ENCODE measurements at regions not wholly inside any gene's neighbourhood (a gene's known extent, or its start where the extent isn't known, plus 50 kb on each side); places are given as distances from the start of the nearest gene placed in this dataset.
A peak's percentile ranks its signal among the peaks of the same experiment; 100 is the strongest.

- intact Hi-C loops (cut with micrococcal nuclease), result no loop called here
- no peak for TF ChIP-seq CTCF (IDR thresholded peaks at IDR 0.05; ENCODE audit: unreplicated experiment)
- H3K27me3 Mint-ChIP-seq (ENCODE audit: insufficient read depth, unreplicated experiment), result no peaks in the 10 kb centered on the region
- no peaks in the 10 kb centered on the region for H3K36me3 Mint-ChIP-seq (ENCODE audit: insufficient read depth, unreplicated experiment)
- no peak overlapping the region for H3K27ac Mint-ChIP-seq (ENCODE audit: low read depth, unreplicated experiment)
- ChIA-PET CTCF (no interaction called here), POLR2A (no interaction called here)
- no peak overlapping the region for H3K4me3 Mint-ChIP-seq (ENCODE audit: unreplicated experiment)
- no TSS peak for BruUV-seq (replicated peaks)
- peak; percentile 14 for DNase-seq (ENCODE audit: unreplicated experiment)
- no peaks in the 10 kb centered on the region for H3K9me3 Mint-ChIP-seq (ENCODE audit: unreplicated experiment)
- peaks cover 14% of the 10 kb centered on the region for H3K4me1 Mint-ChIP-seq (ENCODE audit: insufficient read depth, unreplicated experiment)
Observed at GRCh38 chr15:95996494-95996893, 334.0 kb upstream of the NR2F2 start.

GRCh38 chr15:95998935-95999334 is 331.6 kb upstream of the NR2F2 start:
- ChIA-PET POLR2A (interaction anchor here (1.0 kb wide), 1 partner anchor 328 kb away, joined by 3 read pairs; no protein-coding TSS in a partner anchor), CTCF (interaction anchor here (0.6 to 0.7 kb wide), 2 partner anchors 213 to 328 kb away, joined by 3 to 5 read pairs; no protein-coding TSS in a partner anchor)
- no peaks in the 10 kb centered on the region for H3K27me3 Mint-ChIP-seq (ENCODE audit: insufficient read depth, unreplicated experiment)
- no peak overlapping the region for H3K4me3 Mint-ChIP-seq (ENCODE audit: unreplicated experiment)
- TF ChIP-seq CTCF (IDR thresholded peaks at IDR 0.05; ENCODE audit: unreplicated experiment), result no peak
- H3K36me3 Mint-ChIP-seq (ENCODE audit: insufficient read depth, unreplicated experiment), result no peaks in the 10 kb centered on the region
- intact Hi-C loops (cut with micrococcal nuclease), result no loop called here
- BruUV-seq (replicated peaks), result no TSS peak
- no peaks in the 10 kb centered on the region for H3K9me3 Mint-ChIP-seq (ENCODE audit: unreplicated experiment)
- H3K4me1 Mint-ChIP-seq (ENCODE audit: insufficient read depth, unreplicated experiment), result peaks cover 14% of the 10 kb centered on the region
- DNase-seq (ENCODE audit: unreplicated experiment), result no peak
- H3K27ac Mint-ChIP-seq (ENCODE audit: low read depth, unreplicated experiment), result no peak overlapping the region

GRCh38 chr15:96002890-96003859 is 327.3 kb upstream of the NR2F2 start:
- intact Hi-C loops (cut with micrococcal nuclease), result no loop called here

More at GRCh38 chr15:96002890-96003859, 327.3 kb upstream of the NR2F2 start:
- Mint-ChIP-seq H3K4me1 (ENCODE audit: insufficient read depth, unreplicated experiment) (no peaks in the 10 kb centered on the region), H3K27ac (ENCODE audit: low read depth, unreplicated experiment) (no peak overlapping the region), H3K36me3 (ENCODE audit: insufficient read depth, unreplicated experiment) (no peaks in the 10 kb centered on the region), H3K4me3 (ENCODE audit: unreplicated experiment) (no peak overlapping the region), H3K27me3 (ENCODE audit: insufficient read depth, unreplicated experiment) (no peaks in the 10 kb centered on the region), H3K9me3 (ENCODE audit: unreplicated experiment) (no peaks in the 10 kb centered on the region)
- no peak for TF ChIP-seq CTCF (IDR thresholded peaks at IDR 0.05; ENCODE audit: unreplicated experiment)
- DNase-seq (ENCODE audit: unreplicated experiment), result no peak
- POLR2A ChIA-PET, result no interaction called here
- CTCF ChIA-PET, result interaction anchor here (0.6 kb wide), 1 partner anchor 40 kb away, joined by 3 read pairs; no protein-coding TSS in a partner anchor
- BruUV-seq (replicated peaks), result no TSS peak

All from MCF 10A (cell line).